Transverse colon (tissue), 3 donors: ENCODE measurements at regions not wholly inside any gene's neighbourhood (a gene's known extent, or its start where the extent isn't known, plus 50 kb on each side); places are given as distances from the start of the nearest gene placed in this dataset.

ENCODE experiments used
- EP300 ChIP-seq: sonication (generic); formaldehyde crosslinking; IDR thresholded peaks from one replicate; pipeline ENCODE4 v1.6.1; 2017; ENCODE audit warnings: antibody characterized with exemption, low read depth
- POLR2A ChIP-seq: fragments of 450-650 bp; IDR thresholded peaks from one replicate; pipeline ENCODE4 v1.6.1; 2016; ENCODE audit warnings: antibody characterized with exemption, mild to moderate bottlenecking, moderate library complexity
- TF ChIP-seq, protein P1 (sequence below), 5 experiments: fragments of 200-600 bp in 3 of 5; fragments of 450-650 bp in 2 of 5; sonication (generic) in 3 of 5; IDR thresholded peaks; 1 replicate in 2 of 5; 2 replicates in 3 of 5; pipeline ENCODE4 v1.5.1; 2016 to 2017; ENCODE audit warnings: antibody characterized with exemption in 5 of 5, inconsistent platforms in 3 of 5, mild to moderate bottlenecking in 2 of 5, moderate library complexity in 1 of 5

DNA sequence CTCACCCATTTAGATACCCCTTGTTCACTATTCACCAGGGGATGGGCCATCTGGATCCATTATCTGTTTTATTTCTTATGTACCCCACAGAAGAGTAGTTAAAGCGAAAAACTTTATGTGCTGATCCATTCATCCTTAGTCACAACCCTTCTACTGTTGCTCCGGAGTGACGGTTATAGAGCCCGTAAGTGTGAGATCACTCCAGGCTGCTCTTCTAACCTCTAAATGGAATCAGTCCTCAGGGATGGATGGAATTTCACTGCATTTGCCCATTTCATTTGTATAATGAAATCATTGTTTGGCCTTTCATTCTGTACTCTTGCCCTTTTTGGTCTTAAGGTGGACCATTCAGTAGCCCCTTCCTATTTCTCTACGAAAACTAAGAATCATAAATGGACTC is 409.3 kb upstream of the RUNX1 start:
- TF ChIP-seq POLR2A (no peak), EP300 (no peak)
- TF ChIP-seq, protein P1, sequence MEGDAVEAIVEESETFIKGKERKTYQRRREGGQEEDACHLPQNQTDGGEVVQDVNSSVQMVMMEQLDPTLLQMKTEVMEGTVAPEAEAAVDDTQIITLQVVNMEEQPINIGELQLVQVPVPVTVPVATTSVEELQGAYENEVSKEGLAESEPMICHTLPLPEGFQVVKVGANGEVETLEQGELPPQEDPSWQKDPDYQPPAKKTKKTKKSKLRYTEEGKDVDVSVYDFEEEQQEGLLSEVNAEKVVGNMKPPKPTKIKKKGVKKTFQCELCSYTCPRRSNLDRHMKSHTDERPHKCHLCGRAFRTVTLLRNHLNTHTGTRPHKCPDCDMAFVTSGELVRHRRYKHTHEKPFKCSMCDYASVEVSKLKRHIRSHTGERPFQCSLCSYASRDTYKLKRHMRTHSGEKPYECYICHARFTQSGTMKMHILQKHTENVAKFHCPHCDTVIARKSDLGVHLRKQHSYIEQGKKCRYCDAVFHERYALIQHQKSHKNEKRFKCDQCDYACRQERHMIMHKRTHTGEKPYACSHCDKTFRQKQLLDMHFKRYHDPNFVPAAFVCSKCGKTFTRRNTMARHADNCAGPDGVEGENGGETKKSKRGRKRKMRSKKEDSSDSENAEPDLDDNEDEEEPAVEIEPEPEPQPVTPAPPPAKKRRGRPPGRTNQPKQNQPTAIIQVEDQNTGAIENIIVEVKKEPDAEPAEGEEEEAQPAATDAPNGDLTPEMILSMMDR (IDR thresholded peaks at IDR 0.05) = no peak
